GM18499 (cell line): ENCODE measurements at regions not wholly inside any gene's neighbourhood (a gene's known extent, or its start where the extent isn't known, plus 50 kb on each side); places are given as distances from the start of the nearest gene placed in this dataset.

ENCODE experiments used
- ATAC-seq: cut with Tn5 transposase; IDR thresholded peaks from one replicate; pipeline ENCODE4 v1.9.1; 2021; ENCODE audit warnings: moderate number of reproducible peaks; ENCODE audit not compliant: insufficient read depth, unreplicated experiment

DNA sequence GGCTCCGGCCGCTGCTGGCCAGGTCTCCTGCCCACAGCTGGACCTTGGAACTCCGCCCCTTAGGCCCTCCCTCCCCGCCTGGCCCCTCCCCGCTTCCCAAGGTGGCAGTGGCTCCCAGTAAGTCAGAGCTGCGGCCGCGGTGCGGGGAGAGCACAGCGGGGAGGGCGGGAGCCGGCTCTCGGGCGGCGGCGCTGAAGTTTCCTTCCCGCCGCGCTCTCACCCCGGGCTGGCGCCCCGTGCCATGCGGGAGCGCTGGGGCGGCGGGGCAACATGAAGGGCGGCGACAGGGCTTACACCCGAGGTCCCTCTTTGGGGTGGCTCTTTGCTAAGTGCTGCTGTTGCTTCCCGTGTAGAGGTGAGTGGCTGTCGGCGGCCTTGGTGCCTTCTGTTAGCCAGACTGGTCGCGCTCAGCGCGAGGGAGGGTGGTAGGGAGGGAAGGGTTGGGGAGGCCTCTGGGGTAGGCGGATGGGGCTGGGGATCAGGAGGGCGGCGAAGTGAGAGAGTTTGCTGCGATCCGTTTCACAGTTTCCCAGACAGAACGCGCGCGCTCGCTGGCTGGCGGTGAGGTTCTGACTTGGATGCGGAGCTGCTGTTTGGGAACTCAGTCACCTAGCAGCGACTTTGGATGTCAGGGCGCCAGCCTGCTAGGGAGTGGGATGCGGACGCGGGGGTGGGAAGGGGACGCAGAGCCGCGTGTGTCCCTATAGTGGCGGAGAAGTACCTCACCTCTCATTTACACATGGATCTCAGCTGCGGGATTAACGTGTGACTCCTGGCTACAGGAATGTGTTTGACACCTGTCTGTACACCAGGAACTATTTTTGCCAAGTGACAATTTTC lies 145.5 kb upstream of the UMPS start:
- ATAC-seq, result no peak

DNA sequence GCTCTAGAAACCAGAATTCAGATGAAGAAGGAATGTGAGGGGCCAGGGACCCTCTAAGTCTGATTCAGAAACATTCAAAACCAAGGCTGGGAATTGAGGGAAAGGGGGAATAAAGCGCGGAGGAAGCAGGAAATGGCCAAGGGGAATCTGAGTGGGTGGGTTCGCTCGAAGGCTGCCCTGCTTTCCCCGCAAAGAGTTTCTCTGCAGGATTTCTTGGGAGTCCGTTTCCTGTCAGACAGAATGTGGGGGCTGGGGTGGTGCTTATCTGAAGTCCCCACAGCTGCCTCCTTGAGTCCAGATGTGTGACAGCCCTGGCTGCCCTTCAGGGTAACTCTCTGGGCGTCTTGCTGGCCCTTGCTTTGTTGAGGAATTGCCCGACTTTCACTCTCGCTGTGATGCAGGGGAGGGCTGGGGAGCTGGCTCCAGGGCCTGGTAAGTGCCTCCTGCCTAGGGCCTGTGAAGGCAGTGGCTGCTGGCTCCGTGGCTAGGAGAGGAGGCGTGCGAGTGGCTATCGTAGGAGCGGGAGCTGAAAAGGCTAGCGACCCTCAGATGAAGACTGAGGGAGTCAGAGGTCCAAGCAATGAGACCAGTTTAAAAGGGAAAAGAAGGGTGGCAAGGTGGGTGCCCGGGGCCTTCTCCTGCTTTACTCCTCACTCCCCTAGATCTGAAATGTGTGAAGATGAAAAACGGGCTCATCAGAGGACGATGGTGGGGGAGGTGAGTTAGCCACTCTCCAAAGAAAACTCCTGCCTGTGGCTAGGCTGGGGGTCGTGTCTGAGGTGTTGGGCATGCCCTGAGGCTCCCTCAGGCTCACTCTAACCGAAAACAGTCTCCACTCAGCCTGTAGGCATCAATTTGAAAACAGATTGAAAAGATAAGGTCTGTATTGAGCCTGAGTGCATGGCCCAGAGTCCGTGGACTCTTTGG lies 143.9 kb upstream of the UMPS start:
- ATAC-seq, result no peak

DNA sequence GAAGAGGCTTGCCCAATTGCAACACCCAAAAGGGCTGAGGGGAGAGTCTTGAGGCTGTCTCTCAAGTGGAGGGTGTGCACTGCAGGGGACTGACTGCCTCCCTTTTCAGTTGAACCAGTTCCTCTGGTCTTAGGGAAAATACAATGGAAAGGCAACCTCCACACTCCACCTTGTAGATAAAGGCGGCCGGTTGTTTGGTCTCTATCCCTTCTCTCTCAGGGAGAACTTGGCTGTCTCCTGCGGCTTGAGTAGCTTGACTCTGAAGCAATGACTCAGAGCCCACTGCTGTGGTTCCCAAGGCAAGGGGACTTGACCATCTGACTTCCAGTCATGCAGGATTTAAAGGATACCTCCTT lies 143.2 kb upstream of the UMPS start:
- no peak for ATAC-seq

DNA sequence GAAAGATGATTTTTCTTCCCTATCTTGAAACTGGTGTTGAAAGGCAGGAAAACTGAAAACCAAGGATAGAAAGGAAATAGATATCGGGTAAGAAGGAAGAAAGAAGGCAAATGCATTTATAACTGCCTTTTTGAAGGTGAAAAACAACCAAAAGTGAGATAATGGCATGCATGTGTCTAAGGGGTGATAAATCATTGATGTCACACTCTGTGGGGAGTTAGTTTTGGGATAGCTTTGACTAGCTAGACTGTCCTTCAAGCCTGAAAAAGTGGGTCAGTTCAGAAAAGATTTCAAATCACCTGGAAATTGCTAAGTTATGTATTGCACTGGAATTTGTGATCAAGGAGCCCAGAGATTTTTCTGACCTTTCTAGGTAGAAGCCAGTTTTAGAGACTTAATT lies 142.2 kb upstream of the UMPS start:
- no peak for ATAC-seq

DNA sequence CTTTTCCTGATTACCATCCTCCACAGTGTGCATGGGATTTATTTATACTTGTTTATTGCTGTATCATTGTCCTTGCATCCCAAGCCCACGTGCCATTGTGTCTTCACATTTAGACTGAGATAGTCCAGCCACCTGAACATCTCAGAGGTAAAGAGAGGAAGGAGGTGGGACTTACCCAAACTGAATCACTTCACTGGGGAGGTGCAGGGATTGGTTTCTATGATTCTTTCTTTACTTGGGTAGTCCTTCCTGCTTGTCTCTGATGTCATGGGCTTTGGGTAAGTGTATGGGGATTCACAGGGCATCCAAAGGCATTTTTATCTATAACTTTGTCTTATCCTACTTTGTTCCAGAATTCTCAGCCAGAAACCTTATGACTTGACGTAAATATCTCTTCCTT lies 141.5 kb upstream of the UMPS start:
- no peak for ATAC-seq

DNA sequence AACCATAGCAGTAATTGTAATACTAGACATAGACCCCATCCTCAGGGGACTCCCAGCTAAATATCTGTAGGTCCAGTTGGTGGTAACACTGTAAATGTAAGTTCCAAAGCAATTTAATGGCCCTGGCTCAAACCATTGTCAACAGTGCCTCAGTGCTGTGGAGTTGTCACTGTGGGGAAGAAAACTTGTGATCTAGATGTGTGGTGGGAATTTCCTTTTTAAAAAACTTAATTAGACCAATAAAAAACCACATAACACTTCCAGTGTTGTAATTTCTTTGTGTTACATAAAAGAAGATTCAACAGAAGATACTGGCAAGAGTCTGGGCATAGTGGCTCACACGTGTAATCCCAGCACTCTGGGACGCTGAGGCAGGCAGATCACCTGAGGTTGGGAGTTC lies 138.6 kb upstream of the UMPS start:
- ATAC-seq, result no peak

DNA sequence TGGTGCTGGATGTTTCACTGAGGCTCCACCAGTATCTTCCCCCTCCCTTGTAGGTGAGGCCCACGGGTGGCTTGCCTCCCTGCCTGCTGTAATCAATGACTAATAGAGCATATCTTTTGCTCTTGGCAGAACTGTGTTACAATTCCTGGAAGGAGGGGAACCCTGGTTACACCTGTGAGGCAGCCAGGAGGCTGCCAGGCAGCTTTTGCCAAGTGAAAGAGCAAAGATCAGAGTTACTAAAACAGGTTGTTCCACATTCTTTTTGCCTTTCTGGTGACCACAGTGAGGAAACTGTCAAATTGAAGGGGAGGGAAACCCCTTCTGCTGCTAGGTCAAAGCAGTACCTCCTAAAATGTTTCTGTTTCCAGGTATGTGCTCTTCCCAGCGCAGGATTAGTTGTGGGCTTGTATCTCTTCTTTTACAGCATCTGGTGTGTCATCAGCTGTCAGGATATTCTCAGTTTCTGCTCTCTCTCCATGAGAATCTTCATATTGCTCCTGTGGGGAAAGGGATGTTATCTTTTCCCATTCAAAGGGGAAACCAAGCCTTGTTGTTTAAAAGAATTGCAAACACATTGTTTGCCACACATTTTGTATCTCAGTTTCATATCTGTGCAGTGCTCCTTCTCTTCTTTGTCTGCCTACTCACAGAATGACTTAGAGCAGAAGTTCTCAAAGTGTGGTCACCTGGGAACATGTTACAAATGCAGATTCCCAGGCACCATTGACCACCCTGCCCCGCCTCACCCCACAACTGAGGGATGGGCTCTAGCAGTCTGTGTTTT lies 137.4 kb upstream of the UMPS start:
- no peak for ATAC-seq

DNA sequence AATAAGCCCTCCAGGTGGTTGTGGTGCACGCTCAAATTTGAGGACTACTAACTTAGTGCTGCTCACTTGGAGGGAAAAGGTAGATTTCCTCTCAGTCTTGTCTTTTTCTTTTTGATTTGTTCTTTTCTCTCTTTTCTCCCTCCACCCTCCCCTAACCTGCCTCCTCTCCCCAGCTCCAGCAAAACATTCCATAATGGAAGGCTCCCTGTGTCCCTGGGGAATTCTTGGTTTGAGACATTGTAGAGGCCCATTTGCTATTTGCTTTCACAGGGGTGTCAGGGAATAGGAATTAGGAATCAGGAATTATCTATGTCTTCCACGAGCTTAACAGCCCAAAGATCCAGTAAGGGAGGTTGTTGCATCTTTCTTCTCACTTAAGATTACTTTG lies 136.8 kb upstream of the UMPS start:
- ATAC-seq, result no peak

DNA sequence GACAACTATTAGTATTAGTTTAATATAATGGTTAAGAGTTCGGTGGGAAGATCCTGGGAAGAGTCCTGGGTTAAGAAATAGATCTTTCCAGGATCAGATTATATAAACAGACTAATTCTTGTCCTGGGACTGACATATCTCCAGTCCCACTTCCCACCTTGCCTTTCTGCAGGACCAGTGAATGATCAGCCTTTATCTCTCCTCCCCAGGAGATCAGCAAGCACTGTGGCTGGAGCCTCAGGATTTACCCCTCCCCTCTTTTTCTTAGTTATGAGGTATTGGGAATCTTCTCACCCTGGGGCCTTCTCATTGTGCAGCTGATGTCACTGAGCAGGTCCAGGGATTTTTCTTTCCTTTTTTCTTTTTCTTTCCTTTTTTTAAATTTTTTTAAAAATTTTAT lies 135.7 kb upstream of the UMPS start:
- ATAC-seq, result no peak

DNA sequence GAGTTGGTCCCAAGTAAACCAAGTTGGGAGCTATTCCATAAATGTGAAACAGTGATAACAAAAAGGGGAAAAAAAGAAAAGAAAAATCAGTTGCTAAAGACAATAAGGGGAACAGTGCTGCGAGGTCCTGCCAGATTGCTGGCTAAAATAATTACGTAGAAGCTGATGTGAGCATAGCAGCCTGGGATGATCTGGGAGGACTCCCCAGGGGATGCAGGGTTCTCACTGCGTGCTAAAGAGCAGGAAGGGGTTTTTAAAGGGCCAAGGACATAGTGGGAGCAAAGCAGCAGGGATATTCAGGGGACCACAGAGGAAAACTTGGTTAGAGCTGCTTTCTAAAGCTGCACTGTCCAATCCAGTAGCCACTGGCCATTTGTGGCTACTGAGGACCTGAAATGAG lies 133.0 kb upstream of the UMPS start:
- ATAC-seq, result no peak

DNA sequence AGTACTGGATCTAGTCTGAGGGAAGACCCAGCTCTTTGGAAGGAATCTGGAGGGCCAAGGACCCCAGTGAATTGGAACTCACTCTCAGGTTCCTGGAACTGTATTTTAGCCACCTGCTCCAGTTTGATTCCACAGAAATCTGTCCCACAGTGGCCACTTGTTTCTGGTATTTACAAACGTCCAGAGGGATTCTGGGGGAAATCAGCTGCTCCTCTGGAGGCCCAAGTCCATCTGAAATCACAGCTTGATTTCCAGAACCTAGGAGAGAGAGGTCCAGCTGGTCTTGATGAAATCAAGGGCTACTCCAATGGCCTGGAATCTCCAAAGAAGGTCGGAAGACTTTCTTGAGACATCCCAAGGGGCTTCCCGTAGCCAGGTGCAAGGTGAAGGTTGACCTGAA lies 132.3 kb upstream of the UMPS start:
- ATAC-seq, result no peak

DNA sequence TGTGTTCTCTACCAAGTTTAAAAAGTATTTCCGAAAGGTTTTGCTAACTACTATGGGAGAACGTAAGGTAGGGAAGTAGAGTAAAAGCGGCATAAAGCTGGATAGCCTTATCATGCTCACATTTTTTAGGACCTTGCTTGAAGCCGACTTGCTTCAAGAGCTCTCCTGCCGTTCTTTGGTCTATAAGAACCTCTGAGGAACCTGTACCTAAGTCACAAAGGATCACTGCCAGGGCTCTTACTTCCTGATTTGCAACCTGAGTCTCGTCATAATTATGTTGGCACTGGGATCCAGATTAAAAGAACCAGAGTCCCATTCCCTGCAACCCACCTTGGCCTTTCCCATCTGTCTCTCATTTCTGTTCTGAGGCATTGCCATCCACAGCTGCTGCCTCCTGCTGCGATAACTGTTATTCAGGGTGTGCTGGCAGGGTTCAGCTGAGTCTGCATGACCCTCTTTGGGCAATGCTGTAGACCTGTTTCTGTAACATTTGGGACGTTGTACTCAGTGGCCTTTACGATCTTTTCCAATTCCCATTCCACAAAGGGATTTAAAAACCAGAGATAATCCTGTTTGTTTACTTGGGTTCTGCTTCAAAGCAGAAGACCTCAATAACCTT lies 131.0 kb upstream of the UMPS start:
- no peak for ATAC-seq

DNA sequence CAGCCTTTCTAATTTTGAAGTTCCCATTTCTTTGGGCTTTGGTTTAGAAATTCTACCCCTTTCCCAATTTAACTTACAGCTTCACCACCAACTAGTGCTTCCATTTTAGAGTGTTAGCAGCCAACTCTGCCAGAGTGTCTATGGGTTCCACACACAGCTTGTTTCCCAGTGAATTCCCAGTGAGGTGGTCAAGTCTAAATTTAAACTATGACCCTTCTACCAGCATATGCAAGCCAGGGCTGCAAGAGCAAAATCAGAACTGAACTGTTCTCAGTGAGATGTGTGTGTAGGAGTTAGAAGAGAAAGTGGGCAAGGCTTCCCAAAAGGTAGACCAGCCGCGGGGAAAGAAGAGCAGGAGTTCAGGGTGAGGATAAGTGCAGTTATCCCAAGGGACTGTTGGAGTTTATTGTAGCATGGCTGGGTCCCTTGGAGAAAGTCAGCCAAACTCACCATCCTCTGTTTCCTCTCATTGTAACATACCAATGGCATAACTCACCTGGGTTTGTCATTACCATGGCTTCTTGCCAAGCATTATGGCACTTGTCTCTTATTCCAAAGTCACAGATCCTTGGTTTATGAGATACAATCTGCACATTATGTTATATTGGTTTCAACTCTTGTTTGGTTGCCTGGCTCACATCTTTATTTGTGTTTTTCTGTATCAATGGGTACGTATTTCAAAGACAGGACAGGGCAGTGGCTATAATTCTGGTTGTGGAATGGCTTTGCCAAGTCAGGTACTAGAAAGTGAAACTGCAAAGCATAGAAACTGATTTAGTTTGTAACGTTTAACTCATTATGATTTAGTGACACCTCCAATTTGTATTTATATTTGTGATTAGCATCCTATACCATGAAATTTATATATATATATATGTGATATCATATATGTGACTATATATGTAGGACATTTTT lies 130.2 kb upstream of the UMPS start:
- no peak for ATAC-seq

DNA sequence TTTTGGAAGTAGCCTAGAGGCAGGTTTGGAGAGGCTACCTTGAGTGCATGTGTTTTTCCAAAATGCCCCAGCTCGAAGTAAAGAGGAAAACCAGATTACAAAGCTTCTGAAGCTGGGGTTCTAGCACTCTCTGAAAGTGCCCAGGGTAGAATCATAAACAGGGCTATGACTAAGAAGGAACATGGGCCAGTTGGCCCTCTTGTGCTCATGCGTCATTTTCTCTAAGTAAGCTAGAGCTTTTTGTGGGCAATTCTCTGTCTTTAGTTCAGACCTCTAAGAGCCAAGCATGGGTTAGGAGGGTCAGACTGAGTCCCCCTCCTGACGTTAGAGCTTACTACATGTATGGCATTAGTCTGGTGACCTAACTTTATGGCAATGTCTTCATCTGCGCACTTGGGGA lies 129.5 kb upstream of the UMPS start:
- ATAC-seq, result no peak

DNA sequence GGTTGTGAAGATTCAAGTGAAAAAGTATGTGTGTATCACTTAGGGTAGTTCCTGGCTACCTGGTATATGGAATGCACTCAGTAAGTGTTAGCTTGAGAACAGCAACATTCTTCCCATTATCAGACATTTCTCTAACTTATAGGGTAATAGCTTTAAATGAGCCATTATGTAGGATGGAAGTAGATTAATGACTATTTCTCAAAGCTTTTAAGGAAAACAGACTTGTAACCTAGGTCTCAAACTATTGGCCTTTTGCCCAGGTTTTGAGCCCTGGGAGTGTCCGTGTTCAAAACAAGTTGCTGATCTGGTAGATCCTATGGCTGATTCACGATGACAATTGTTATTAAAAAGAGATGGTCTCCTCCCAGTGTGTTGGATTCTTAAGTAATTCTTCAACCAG lies 129.1 kb upstream of the UMPS start:
- ATAC-seq, result no peak

DNA sequence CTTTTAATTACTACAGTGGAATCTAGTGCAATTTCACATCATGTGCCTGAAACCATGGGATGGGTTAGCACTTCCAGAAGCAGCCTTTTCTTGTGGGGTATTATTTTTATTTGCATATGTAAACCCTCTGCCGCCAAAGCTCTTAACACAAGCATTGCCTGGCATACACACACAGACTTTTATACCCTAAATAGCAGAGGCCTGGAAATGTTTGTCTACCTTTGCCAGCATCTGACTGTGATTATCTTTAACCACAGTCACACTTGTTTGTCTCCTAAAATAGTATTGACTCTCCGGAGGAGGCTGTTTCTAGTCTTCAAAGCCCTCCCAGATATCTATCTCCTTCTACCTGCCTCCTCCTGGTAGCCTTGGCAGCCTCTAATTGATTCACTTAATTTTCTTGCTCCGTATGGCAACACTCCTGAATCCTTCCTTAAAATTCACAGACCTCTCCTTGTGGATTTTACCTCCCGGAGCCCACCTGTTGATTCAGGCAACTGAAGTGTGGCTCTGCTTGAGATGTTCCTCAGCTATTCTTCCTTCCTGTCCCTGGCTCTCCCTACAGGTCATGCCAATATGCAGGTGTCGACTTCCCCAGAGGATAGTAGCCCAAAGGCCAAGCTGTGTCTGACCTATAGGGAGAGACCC lies 127.1 kb upstream of the UMPS start:
- no peak for ATAC-seq

DNA sequence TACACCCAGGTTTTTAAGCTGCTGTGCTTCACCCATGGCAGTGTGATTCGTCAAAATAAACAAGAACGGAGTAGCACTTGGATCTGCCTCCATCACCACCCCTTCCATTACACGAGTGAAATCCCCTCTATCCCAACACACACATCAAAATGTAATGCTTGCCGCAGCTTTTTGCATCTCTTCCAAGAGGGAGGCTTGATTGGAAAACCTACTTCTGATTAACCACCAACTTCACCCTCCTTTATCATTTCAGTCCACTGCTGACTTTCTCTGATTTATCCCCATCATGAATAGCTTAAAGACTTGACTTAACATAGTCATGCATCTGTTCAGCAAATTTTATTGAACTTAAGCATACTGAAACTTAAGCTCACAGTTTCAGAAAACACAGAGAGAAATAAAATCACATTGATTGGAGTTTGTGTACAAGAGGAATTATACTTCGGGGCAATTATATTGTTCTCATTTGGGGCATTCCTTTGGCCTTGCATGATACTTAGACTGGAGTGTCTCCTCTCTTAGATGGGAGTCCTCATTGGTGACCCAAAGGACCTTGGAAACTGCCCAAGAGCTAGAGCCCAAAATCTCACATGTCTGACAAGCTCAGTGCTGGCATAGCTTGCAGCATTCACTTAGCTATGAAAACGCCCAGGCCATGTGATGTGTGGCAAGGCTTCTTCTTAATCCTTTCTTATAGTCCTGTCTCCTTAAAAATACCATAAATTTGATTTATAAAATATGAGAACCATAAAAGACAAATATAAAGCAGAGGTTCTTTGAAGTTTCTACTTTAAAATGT lies 124.3 kb upstream of the UMPS start:
- no peak for ATAC-seq

DNA sequence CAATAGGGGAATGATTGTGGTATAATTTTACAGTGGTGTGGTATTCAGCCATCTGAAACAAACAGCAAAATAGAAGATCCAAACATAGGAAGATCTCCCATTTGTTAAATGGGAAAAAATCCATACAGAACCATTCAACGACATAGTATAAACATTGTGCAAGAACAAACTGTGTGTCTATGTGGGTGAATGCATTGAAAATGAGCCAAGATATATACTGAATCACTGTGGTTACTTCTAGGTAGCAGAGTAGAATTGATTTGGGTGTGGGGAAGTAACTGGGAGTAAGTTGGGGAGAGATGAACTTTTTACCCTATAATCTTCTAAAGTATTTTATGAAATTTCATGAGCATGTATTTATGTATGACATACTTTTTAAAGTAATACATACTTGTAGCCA lies 123.1 kb upstream of the UMPS start:
- ATAC-seq, result no peak
